GM18867 (cell line): ENCODE measurements at regions not wholly inside any gene's neighbourhood (a gene's known extent, or its start where the extent isn't known, plus 50 kb on each side); places are given as distances from the start of the nearest gene placed in this dataset.

Experiments used
- ATAC-seq: cut with Tn5 transposase; IDR thresholded peaks from one replicate; pipeline ENCODE4 v1.9.1; 2021; ENCODE audit warnings: mild to moderate bottlenecking, moderate library complexity; ENCODE audit not compliant: unreplicated experiment

- no peak for ATAC-seq
Measured at GRCh38 chr9:80072451-80072850, 500.7 kb downstream of the TLE4 start.

GRCh38 chr9:80070071-80070742 lies 498.4 kb downstream of the TLE4 start:
- ATAC-seq: no peak

GRCh38 chr9:80066931-80067330 lies 495.2 kb downstream of the TLE4 start:
- no peak for ATAC-seq

DNA sequence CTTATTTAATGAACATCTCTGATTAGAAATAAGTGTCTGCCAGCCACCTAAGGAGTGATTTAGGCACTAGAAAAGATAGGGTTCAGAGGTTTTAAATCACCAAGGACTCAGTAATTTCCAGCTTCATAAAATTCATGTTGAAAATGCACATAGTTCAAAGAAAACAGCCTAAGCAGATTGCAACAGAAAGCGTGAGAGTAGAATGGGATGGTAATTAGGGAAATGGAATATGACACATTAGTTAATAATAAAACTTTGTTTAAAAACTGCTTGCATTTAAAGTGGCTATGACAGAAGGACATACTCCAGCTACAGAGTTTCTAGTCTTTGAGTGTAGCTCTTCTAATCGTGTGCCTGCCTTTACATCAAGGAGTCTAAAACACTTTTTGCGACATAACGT lies 490.8 kb downstream of the TLE4 start:
- ATAC-seq: no peak

DNA sequence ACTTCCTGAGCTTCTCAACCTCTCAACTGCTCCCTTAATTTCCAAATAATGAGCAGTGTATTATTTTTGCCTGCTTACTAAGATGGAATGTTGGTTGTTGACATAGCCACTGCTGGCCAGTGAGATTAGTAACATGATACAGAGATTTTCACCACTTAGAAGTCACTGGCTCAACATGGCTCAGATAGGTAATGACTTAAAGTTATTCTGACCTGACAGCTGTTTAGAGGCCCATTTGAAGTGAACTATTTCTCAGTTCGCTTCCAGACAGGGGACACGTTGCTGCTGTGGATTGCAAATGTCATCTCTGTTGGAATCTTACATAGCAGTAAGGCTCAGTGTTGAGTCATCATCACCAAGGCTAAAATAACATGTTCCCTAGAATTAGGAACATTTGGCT lies 490.2 kb downstream of the TLE4 start:
- ATAC-seq: no peak

DNA sequence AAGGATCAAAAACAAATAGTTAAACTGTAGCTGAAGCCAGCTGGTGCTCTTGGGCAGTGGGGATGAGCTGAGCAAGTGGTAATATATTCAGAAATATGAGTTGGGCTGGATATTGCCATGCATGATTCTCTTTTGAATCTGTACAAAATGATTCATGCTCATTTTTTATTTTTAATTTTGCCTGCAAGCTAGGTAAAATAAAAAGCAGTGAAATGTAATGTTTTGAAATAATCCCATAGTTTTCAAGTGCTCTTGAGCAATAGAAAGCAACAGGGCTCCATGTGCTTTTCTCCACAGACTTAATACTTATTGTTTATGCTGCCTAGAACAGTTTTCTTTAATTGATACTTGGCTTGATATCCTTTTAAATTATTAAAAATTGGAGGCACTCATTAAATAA lies 489.3 kb downstream of the TLE4 start:
- no peak for ATAC-seq

GRCh38 chr9:80059979-80060378 lies 488.2 kb downstream of the TLE4 start:
- no peak for ATAC-seq

- no peak for ATAC-seq
Measured at GRCh38 chr9:80059191-80059590, 487.4 kb downstream of the TLE4 start.

GRCh38 chr9:80052830-80053229 lies 481.1 kb downstream of the TLE4 start:
- ATAC-seq: no peak

DNA sequence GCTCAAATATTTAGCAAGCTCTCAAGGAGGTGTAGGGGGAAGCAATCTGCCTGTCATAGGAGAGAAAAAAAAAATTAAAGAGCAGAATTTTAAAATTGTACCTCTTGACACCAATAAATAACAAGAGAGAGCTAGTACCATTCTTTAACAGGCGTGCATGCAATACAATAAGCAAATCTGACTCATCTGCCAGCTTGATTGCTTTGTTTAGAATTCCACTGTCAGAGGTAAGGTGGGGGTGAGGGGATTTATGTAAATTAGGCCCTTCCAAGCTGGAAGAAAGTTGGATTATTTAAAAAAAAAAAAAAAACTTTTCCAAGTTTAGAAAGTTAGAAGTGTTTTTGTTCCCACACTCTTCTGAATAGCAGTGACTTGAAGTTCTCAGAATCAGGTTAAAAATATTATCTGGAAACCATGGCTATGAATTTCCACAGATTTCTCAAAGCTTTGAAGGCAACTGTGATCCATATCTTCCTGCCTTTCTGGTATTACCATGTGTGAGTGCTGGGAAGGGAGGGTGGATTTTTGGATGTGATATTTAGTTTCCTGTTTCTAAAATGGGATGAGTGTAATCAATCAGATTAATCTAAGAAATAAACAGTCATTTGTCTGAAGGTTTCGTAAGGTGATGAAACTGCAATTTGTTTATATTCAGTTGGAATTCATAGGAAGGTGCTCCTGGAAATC lies 477.5 kb downstream of the TLE4 start:
- ATAC-seq: no peak

GRCh38 chr9:80046481-80046880 lies 474.7 kb downstream of the TLE4 start:
- ATAC-seq: no peak

DNA sequence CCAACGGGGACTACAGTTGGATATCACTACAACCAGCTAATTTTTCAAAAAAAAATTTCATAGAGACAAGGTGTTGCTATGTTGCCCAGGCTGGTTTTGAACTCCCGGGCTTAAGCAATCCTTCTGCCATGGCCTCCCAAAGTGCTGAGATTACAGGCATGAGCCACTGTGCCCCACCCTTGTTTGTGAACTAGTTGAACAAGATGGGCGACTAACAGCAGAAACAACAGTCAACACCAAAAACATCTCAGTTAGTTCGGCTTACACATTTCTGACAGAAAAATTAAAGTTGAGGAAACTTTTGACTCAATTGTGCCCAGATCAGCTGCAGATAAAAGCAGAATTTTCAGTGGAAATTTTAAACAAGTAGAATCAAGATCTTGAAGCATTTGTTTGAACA lies 470.1 kb downstream of the TLE4 start:
- no peak for ATAC-seq

GRCh38 chr9:80040457-80040856 lies 468.7 kb downstream of the TLE4 start:
- ATAC-seq: no peak

DNA sequence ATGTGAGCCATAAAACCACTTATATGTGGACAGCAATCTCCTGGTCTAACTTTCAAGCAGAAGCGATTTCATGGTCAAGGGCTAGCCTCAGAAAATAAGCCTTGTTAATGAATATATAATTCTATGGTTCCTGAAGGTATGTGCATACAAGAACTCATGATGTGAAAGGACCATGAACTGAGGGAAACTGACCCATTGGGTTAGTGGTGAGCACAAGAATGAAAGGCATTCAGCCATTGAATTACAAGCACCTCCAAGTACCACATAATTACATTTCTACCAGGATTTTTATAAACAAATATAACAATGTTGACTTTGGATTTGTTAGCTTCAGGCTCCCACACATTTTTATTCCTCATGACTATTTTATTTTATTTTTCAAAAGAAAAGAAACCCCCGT lies 459.0 kb downstream of the TLE4 start:
- no peak for ATAC-seq

DNA sequence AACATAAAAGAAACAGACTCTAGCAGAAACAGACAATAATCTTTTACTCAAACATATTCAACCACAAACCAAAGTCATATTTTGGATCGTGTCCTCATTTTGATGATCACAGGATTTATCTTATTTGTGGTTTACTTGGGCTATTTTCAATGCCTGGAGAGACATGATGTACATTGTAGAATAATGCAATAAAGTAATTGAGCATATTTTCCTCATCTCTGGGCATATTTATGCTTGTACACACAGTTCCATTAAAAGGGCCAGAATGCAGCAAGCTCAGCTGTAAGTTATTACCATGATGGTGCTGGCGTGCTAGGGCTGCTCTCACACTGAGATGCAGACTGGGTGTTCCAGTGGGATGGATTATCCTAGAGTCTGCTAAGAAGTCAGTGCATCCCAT lies 456.7 kb downstream of the TLE4 start:
- no peak for ATAC-seq

GRCh38 chr9:80025796-80026520 lies 454.2 kb downstream of the TLE4 start:
- no peak for ATAC-seq

GRCh38 chr9:80025131-80025530 lies 453.4 kb downstream of the TLE4 start:
- no peak for ATAC-seq

- ATAC-seq: peak; percentile 63
Measured at GRCh38 chr9:80020530-80020929, 448.8 kb downstream of the TLE4 start.

GRCh38 chr9:80020056-80020455 lies 448.3 kb downstream of the TLE4 start:
- ATAC-seq: no peak

- no peak for ATAC-seq
Measured at GRCh38 chr9:80013891-80014290, 442.1 kb downstream of the TLE4 start.

- ATAC-seq: no peak
Measured at GRCh38 chr9:80012557-80013330, 441.0 kb downstream of the TLE4 start.
